ENCODE measurements at regions not wholly inside any gene's neighbourhood (a gene's known extent, or its start where the extent isn't known, plus 50 kb on each side); places are given as distances from the start of the nearest gene placed in this dataset.

GRCh38 chr2:144261336-144261735 lies 258.6 kb downstream of the ZEB2 start:
- no peak for DNase-seq (ENCODE audit: low read depth)
- no peak for TF ChIP-seq CTCF (IDR thresholded peaks at IDR 0.05; ENCODE audit: insufficient read depth, low read depth, low read length)
- no peak overlapping the region for H3K4me3 ChIP-seq (ENCODE audit: low read depth, low read length)

- no peak for TF ChIP-seq CTCF (IDR thresholded peaks at IDR 0.05; ENCODE audit: insufficient read depth, low read depth, low read length)
- no peak for DNase-seq (ENCODE audit: low read depth)
These were observed 260.6 kb downstream of the ZEB2 start for GRCh38 chr2:144259332-144259731.

GRCh38 chr2:144258154-144258553 lies 261.8 kb downstream of the ZEB2 start:
- DNase-seq (ENCODE audit: low read depth), result no peak
- H3K4me3 ChIP-seq (ENCODE audit: low read depth, low read length), result no peak overlapping the region
- TF ChIP-seq CTCF (IDR thresholded peaks at IDR 0.05; ENCODE audit: insufficient read depth, low read depth, low read length), result no peak

More at GRCh38 chr2:144259332-144259731, 260.6 kb downstream of the ZEB2 start:
- no peak overlapping the region for H3K4me3 ChIP-seq (ENCODE audit: low read depth, low read length)

DNA sequence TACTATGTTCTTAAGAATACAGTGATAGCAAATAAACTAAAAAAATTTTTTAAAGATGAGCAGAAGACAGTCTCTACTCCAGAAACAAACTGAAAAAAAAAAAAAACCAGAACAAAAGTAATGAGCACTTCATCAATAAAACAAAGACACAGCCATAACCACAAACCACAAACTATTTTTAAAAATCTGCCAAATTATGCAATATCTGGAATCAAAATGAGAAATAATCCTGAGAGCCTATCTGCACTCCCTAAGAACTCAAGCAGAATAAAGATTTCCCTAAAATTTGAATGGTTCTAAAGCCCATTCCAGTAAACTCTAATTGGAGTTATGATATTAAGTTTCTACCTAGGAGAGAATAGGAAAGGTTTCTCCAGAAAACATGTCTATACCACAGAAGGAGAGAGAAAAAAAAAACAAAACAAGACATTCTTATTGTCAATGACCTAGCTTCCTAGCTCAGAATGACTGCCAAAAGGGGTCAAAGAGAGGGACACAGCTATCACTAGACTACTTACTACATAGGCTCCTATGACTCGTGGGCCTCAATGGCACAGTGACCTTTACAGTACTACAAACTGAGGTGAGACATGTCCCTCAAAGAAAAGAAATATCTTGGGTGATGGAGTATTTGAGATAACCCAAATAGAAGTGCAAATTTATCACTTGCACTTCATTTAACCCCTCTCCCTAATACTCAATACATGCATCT lies 262.8 kb downstream of the ZEB2 start:
- peak; percentile 67 for DNase-seq (ENCODE audit: low read depth)
- no peak overlapping the region for H3K4me3 ChIP-seq (ENCODE audit: low read depth, low read length)
- no peak for TF ChIP-seq CTCF (IDR thresholded peaks at IDR 0.05; ENCODE audit: insufficient read depth, low read depth, low read length)

- no peak overlapping the region for H3K4me3 ChIP-seq (ENCODE audit: low read depth, low read length)
- DNase-seq (ENCODE audit: low read depth), result no peak
- TF ChIP-seq CTCF (IDR thresholded peaks at IDR 0.05; ENCODE audit: insufficient read depth, low read depth, low read length), result no peak
These were observed 265.3 kb downstream of the ZEB2 start for GRCh38 chr2:144254342-144255235.

GRCh38 chr2:144253743-144254142 lies 266.2 kb downstream of the ZEB2 start:
- DNase-seq (ENCODE audit: low read depth), result no peak
- TF ChIP-seq CTCF (IDR thresholded peaks at IDR 0.05; ENCODE audit: insufficient read depth, low read depth, low read length), result no peak
- no peak overlapping the region for H3K4me3 ChIP-seq (ENCODE audit: low read depth, low read length)

All from fibroblast of villous mesenchyme (primary cell).